Osteoblast (primary cell): ENCODE measurements at regions not wholly inside any gene's neighbourhood (a gene's known extent, or its start where the extent isn't known, plus 50 kb on each side); places are given as distances from the start of the nearest gene placed in this dataset.

Source experiments
- DNase-seq: peaks from one replicate; pipeline ENCODE4 v3.0.0; 2011; ENCODE audit warnings: low spot score, mixed read lengths; ENCODE audit not compliant: insufficient read length; ENCODE audit errors: missing footprints
- H2AFZ ChIP-seq: 2 replicates; pipeline ENCODE4 v1.6.0; 2011; ENCODE audit warnings: mild to moderate bottlenecking, low read length
- H3K27ac ChIP-seq: 2 replicates; pipeline ENCODE4 v1.5.1; 2011; ENCODE audit warnings: mild to moderate bottlenecking, low read depth, low read length, moderate library complexity
- H3K27me3 ChIP-seq: 2 replicates; pipeline ENCODE4 v1.6.0; 2012; ENCODE audit warnings: mild to moderate bottlenecking, control low read depth, inconsistent platforms, low read length, moderate library complexity; ENCODE audit not compliant: insufficient read depth
- H3K36me3 ChIP-seq: 2 replicates; pipeline ENCODE4 v1.5.1; 2011; ENCODE audit warnings: mild to moderate bottlenecking, low read length, control low read depth, moderate library complexity; ENCODE audit not compliant: insufficient read depth
- H3K4me1 ChIP-seq: 2 replicates; pipeline ENCODE4 v1.5.1; 2011; ENCODE audit warnings: mild to moderate bottlenecking, low read length, control low read depth, moderate library complexity; ENCODE audit not compliant: insufficient read depth
- H3K4me2 ChIP-seq: 2 replicates; pipeline ENCODE4 v1.6.0; 2011; ENCODE audit warnings: mild to moderate bottlenecking, low read length; ENCODE audit not compliant: insufficient read depth
- H3K4me3 ChIP-seq: fragments of 200-600 bp; sonication (generic); 3 replicates; pipeline ENCODE4 v1.5.1; 2012; ENCODE audit warnings: mild to moderate bottlenecking, low read length, inconsistent platforms; ENCODE audit not compliant: insufficient read depth
- H3K79me2 ChIP-seq: 2 replicates; pipeline ENCODE4 v1.6.0; 2012; ENCODE audit warnings: mild to moderate bottlenecking, low read length, control low read depth, inconsistent platforms; ENCODE audit not compliant: insufficient read depth
- H3K9me3 ChIP-seq: 2 replicates; pipeline ENCODE4 v1.5.1; 2011; ENCODE audit warnings: low read depth, low read length, control low read depth
- H4K20me1 ChIP-seq: 2 replicates; pipeline ENCODE4 v1.6.0; 2012; ENCODE audit warnings: mild to moderate bottlenecking, low read length, control low read depth; ENCODE audit not compliant: insufficient read depth
- CTCF ChIP-seq: IDR thresholded peaks from 2 replicates; pipeline ENCODE4 v1.5.1; 2011; ENCODE audit warnings: mild to moderate bottlenecking, low read depth, low read length, moderate library complexity; ENCODE audit errors: extremely low read depth

GRCh38 chr2:7400628-7401027 lies 483.4 kb downstream of the RNF144A start:
- Histone ChIP-seq H3K4me3 (no peak overlapping the region), H3K36me3 (no peaks in the 10 kb centered on the region), H2AFZ (no peak overlapping the region), H3K4me2 (no peak overlapping the region), H3K79me2 (no peaks in the 10 kb centered on the region), H3K27ac (no peak overlapping the region), H4K20me1 (no peaks in the 10 kb centered on the region), H3K4me1 (no peaks in the 10 kb centered on the region), H3K9me3 (no peaks in the 10 kb centered on the region), H3K27me3 (no peaks in the 10 kb centered on the region)
- DNase-seq: no peak
- TF ChIP-seq CTCF: no peak

- Histone ChIP-seq H3K4me3 (no peak overlapping the region), H3K27me3 (no peaks in the 10 kb centered on the region), H3K4me1 (no peaks in the 10 kb centered on the region), H2AFZ (no peak overlapping the region), H3K27ac (no peak overlapping the region), H4K20me1 (no peaks in the 10 kb centered on the region), H3K4me2 (no peak overlapping the region), H3K79me2 (no peaks in the 10 kb centered on the region), H3K36me3 (no peaks in the 10 kb centered on the region), H3K9me3 (no peaks in the 10 kb centered on the region)
- no peak for DNase-seq
- no peak for TF ChIP-seq CTCF
Observed at GRCh38 chr2:7403092-7403775, 486.0 kb downstream of the RNF144A start.

GRCh38 chr2:7405861-7406715 lies 488.9 kb downstream of the RNF144A start:
- DNase-seq: no peak
- Histone ChIP-seq H4K20me1 (no peaks in the 10 kb centered on the region), H3K27me3 (no peaks in the 10 kb centered on the region), H3K4me2 (no peak overlapping the region), H3K36me3 (no peaks in the 10 kb centered on the region), H3K4me3 (no peak overlapping the region), H3K9me3 (no peaks in the 10 kb centered on the region), H2AFZ (no peak overlapping the region), H3K4me1 (no peaks in the 10 kb centered on the region), H3K27ac (no peak overlapping the region), H3K79me2 (no peaks in the 10 kb centered on the region)
- TF ChIP-seq CTCF: no peak

- no peak overlapping the region for H3K27ac ChIP-seq
- H3K4me2 ChIP-seq: no peak overlapping the region
- H3K4me3 ChIP-seq: no peak overlapping the region
- H4K20me1 ChIP-seq: no peaks in the 10 kb centered on the region
- no peaks in the 10 kb centered on the region for H3K36me3 ChIP-seq
- H2AFZ ChIP-seq: no peak overlapping the region
- no peaks in the 10 kb centered on the region for H3K27me3 ChIP-seq
- TF ChIP-seq CTCF: no peak
- H3K4me1 ChIP-seq: no peaks in the 10 kb centered on the region
- DNase-seq: no peak
- H3K9me3 ChIP-seq: no peaks in the 10 kb centered on the region
- no peaks in the 10 kb centered on the region for H3K79me2 ChIP-seq
Observed at GRCh38 chr2:7407001-7407400, 489.8 kb downstream of the RNF144A start.
